Transverse colon (tissue), 4 donors: ENCODE measurements at regions not wholly inside any gene's neighbourhood (a gene's known extent, or its start where the extent isn't known, plus 50 kb on each side); places are given as distances from the start of the nearest gene placed in this dataset.

Experiments
- DNase-seq: peaks from one replicate; pipeline ENCODE4 v3.0.0-alpha.2; 2019
- H3K27ac ChIP-seq, 4 donors: fragments of 200-600 bp; sonication (generic); 2 replicates each; pipeline ENCODE4 v1.5.1; 2016 to 2018; ENCODE audit warnings: inconsistent platforms in 4 of 4
- H3K27me3 ChIP-seq: fragments of 200-600 bp; sonication (generic); 2 replicates; pipeline ENCODE4 v1.5.1; 2017; ENCODE audit warnings: inconsistent platforms
- H3K36me3 ChIP-seq, 4 donors: fragments of 200-600 bp; sonication (generic); 2 replicates each; pipeline ENCODE4 v1.5.1; 2017 to 2019; ENCODE audit warnings: inconsistent platforms in 4 of 4
- H3K4me1 ChIP-seq, 4 donors: fragments of 200-600 bp; sonication (generic); 2 replicates each; pipeline ENCODE4 v1.5.1; 2017 to 2020; ENCODE audit warnings: inconsistent platforms in 4 of 4
- H3K4me3 ChIP-seq, 4 donors: fragments of 200-600 bp; sonication (generic); 1 replicate in 1 of 4; 2 replicates in 3 of 4; pipeline versions ENCODE4 v1.5.1 to v1.6.1; 2017 to 2019; ENCODE audit warnings: inconsistent platforms in 4 of 4
- H3K9me3 ChIP-seq, 2 donors: fragments of 200-600 bp; sonication (generic); 2 replicates each; pipeline ENCODE4 v1.5.1; 2017 to 2019; ENCODE audit warnings: inconsistent platforms in 2 of 2
- EP300 ChIP-seq: sonication (generic); formaldehyde crosslinking; IDR thresholded peaks from one replicate; pipeline ENCODE4 v1.6.1; 2017; ENCODE audit warnings: antibody characterized with exemption, low read depth
- POLR2A ChIP-seq: fragments of 450-650 bp; IDR thresholded peaks from one replicate; pipeline ENCODE4 v1.6.1; 2016; ENCODE audit warnings: antibody characterized with exemption, mild to moderate bottlenecking, moderate library complexity
- POLR2AphosphoS5 ChIP-seq, 3 donors: sonication (generic); formaldehyde crosslinking; IDR thresholded peaks; one replicate each; pipeline ENCODE4 v1.6.1; 2016; ENCODE audit warnings: antibody characterized with exemption in 3 of 3
- WGBS, 2 donors: methylation state at CpG; one replicate each; pipeline ENCODE4 v1.1.5; 2018; ENCODE audit warnings: low coverage in 1 of 2; 5-methylcytosine and 5-hydroxymethylcytosine counted together
- in situ Hi-C, 4 donors: fragments of 200-750 bp; cut with MboI; loops; one replicate each; pipeline versions ENCODE4 v1.15.0 to v1.15.1; 2017; ENCODE audit warnings: low sequenced_read_pairs in 3 of 4, low pct_ligation_motif_present in 1 of 4, low pct_unique_long_range_greater_than_20kb in 1 of 4
- intact Hi-C: fragments of 100-400 bp; cut with DNase I; formaldehyde crosslinking; loops from one replicate; pipeline ENCODE4 v1.15.1; 2023; ENCODE audit warnings: low total_unique reads
- TF ChIP-seq, protein P1 (sequence below), 5 experiments: fragments of 200-600 bp in 3 of 5; fragments of 450-650 bp in 2 of 5; sonication (generic) in 3 of 5; IDR thresholded peaks; 1 replicate in 2 of 5; 2 replicates in 3 of 5; pipeline ENCODE4 v1.5.1; 2016 to 2017; ENCODE audit warnings: antibody characterized with exemption in 5 of 5, inconsistent platforms in 3 of 5, mild to moderate bottlenecking in 2 of 5, moderate library complexity in 1 of 5

DNA sequence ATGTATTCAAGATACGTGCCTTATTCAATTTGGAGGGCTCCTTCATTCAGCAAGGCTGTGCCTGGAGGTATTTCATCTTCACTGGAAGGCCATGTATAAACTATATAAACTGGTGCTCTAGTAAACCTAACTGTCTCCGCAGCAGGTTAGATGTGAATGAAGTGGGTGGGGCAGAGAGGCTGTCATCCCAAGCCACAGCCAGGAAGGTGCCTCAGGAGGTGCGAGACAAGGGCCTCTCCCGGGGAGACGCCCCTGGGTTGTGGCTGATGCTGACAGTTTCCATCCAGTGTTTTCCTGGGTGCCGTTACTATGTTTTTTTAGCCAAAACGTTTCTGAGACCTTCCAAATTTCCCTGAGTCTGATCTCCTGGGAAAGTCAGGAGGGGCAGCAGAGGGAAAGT lies 221.5 kb upstream of the RPL34 start:
- no peak for DNase-seq
- H3K4me1 ChIP-seq = no peaks in the 10 kb centered on the region
- WGBS, 2 donors = 82% methylated on average over 7 of the region's 7 CpGs; no CpG with 5 or more reads in 1 of the 2 donors
- no peaks in the 10 kb centered on the region for H3K27me3 ChIP-seq
- in situ Hi-C loops = no loop called here
- no peak for TF ChIP-seq EP300
- TF ChIP-seq POLR2AphosphoS5 (IDR thresholded peaks at IDR 0.05) = no peak
- no peak for TF ChIP-seq POLR2A
- TF ChIP-seq, protein P1, sequence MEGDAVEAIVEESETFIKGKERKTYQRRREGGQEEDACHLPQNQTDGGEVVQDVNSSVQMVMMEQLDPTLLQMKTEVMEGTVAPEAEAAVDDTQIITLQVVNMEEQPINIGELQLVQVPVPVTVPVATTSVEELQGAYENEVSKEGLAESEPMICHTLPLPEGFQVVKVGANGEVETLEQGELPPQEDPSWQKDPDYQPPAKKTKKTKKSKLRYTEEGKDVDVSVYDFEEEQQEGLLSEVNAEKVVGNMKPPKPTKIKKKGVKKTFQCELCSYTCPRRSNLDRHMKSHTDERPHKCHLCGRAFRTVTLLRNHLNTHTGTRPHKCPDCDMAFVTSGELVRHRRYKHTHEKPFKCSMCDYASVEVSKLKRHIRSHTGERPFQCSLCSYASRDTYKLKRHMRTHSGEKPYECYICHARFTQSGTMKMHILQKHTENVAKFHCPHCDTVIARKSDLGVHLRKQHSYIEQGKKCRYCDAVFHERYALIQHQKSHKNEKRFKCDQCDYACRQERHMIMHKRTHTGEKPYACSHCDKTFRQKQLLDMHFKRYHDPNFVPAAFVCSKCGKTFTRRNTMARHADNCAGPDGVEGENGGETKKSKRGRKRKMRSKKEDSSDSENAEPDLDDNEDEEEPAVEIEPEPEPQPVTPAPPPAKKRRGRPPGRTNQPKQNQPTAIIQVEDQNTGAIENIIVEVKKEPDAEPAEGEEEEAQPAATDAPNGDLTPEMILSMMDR (IDR thresholded peaks at IDR 0.05) = no peak
- no peaks in the 10 kb centered on the region for H3K9me3 ChIP-seq
- no peak overlapping the region for H3K27ac ChIP-seq
- intact Hi-C loops = no loop called here
- no peaks in the 10 kb centered on the region for H3K36me3 ChIP-seq
- no peak overlapping the region for H3K4me3 ChIP-seq

DNA sequence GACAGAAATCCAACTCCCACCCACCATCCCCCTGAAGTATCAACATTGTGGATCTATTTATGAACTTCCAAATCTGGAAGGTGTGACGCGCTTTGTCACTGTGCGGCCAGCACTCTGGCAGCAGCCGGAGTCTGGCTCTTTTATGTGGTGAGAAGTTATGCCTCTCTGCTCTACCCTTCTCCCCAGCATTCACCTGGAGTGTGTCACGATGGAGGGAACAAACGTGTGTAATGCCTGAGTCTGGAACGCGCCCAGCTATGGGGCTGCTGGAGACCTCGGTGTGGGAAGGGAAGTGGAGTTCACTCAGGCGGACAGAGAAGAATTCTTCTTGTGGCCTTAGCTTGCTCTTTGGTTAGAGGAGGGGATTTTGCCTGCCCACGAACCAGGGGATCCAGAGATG lies 222.1 kb upstream of the RPL34 start:
- WGBS, 2 donors = 77% methylated on average over 11 of the region's 11 CpGs; no CpG with 5 or more reads in 1 of the 2 donors
- intact Hi-C loops = no loop called here

DNA sequence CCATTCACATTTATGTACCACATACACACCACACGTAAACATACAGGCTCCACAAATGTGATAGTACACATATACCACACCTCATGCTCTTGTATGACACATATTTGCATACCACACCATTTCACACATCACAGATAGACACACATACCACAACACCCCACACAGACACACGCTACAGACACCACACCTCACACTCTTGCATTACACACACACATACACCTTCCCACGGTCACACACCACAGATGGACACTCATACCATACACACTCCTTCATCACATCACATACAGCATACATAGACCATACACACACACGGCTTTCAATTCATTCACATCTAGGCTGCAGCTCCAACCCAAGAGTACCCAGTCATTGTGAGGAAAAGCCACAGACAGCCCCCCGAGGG lies 222.5 kb upstream of the RPL34 start:
- 88 to 96% methylated on average over 4 to 5 of the region's 5 CpGs for WGBS, 2 donors
- TF ChIP-seq POLR2AphosphoS5 (IDR thresholded peaks at IDR 0.05) (no peak), EP300 (no peak)
- Histone ChIP-seq H3K27ac (no peak overlapping the region), H3K4me1 (no peaks in the 10 kb centered on the region), H3K4me3 (no peak overlapping the region), H3K27me3 (no peaks in the 10 kb centered on the region), H3K36me3 (no peaks in the 10 kb centered on the region), H3K9me3 (no peaks in the 10 kb centered on the region)
- in situ Hi-C loops = no loop called here
- no peak for DNase-seq
- intact Hi-C loops = no loop called here

More for the DNA sequence above, 222.1 kb upstream of the RPL34 start:
- Histone ChIP-seq H3K36me3 (no peaks in the 10 kb centered on the region), H3K27ac (no peak overlapping the region), H3K4me1 (no peaks in the 10 kb centered on the region), H3K9me3 (no peaks in the 10 kb centered on the region), H3K27me3 (no peaks in the 10 kb centered on the region), H3K4me3 (no peak overlapping the region)
- in situ Hi-C loops = no loop called here
- no peak for DNase-seq
- no peak for TF ChIP-seq POLR2AphosphoS5 (IDR thresholded peaks at IDR 0.05)

DNA sequence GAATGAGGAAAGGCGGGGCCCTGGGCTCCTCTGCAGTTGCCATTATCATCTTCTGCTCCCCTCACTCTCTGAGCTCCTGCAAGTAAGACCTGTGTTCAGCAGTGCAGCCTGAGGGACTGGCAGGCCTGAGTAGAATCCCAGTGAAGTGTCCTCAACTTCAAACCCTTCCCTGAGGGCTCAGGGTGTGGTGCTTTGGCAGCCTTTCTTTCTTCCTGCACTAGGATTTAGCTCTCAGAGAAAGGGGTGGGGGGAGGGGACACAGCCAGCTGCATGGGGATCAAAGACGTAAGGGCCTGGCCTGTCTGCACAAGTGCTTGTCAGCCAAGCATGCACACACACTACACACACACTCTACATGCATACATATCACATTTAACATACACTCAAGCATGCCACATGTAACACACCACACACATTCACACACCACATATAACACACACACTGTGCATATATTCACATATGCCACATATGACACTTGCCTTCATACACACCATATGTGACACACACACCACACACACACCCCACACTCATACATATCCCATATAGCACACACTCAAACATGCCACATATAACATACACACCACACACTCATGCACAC lies 223.4 kb upstream of the RPL34 start:
- H3K27me3 ChIP-seq = no peaks in the 10 kb centered on the region
- in situ Hi-C loops (no loop called here), intact Hi-C loops (no loop called here)
- no peaks in the 10 kb centered on the region for H3K9me3 ChIP-seq
- no peaks in the 10 kb centered on the region for H3K4me1 ChIP-seq
- TF ChIP-seq POLR2A = no peak
- TF ChIP-seq, protein P1 (IDR thresholded peaks at IDR 0.05) = no peak
- no peak for TF ChIP-seq POLR2AphosphoS5 (IDR thresholded peaks at IDR 0.05)
- TF ChIP-seq EP300 = no peak
- WGBS, 2 donors = 42% methylated on average over 2 of the region's 2 CpGs; no CpG with 5 or more reads in 1 of the 2 donors
- H3K27ac ChIP-seq = no peak overlapping the region
- no peak for DNase-seq
- no peaks in the 10 kb centered on the region for H3K36me3 ChIP-seq
- no peak overlapping the region for H3K4me3 ChIP-seq

DNA sequence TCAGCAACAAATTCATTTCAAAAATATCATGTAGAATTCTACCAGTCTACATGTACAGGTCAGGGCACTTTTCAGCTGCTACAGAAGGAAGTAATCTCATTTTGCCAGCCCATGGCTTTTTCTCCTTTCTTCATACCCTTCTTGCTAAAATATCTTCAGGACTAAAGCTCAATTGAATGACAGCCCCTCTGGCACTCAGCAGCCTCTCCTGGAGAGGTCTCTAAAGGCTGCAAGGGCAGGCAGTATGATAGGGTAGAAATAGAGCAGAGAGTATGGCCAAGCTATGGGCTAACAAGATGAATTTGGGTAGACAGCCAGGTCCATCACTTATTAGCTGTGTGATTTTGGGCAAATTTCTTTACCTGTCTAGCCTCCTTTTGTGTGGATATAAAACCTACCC lies 224.6 kb upstream of the RPL34 start:
- no peaks in the 10 kb centered on the region for H3K9me3 ChIP-seq
- DNase-seq = no peak
- H3K27me3 ChIP-seq = no peaks in the 10 kb centered on the region
- intact Hi-C loops (no loop called here), in situ Hi-C loops (no loop called here)
- no peak overlapping the region for H3K4me3 ChIP-seq
- H3K36me3 ChIP-seq = no peaks in the 10 kb centered on the region
- H3K4me1 ChIP-seq = no peaks in the 10 kb centered on the region
- H3K27ac ChIP-seq = no peak overlapping the region
- TF ChIP-seq POLR2A = no peak
- TF ChIP-seq EP300 = no peak
- TF ChIP-seq, protein P1 (IDR thresholded peaks at IDR 0.05) = no peak
- TF ChIP-seq POLR2AphosphoS5 (IDR thresholded peaks at IDR 0.05) = no peak
